Glutamatergic neuron (in vitro differentiated cells): ENCODE measurements at regions not wholly inside any gene's neighbourhood (a gene's known extent, or its start where the extent isn't known, plus 50 kb on each side); places are given as distances from the start of the nearest gene placed in this dataset.

ENCODE experiments used
- DNase-seq: peaks from one replicate; pipeline ENCODE4 v3.0.0; 2022
- H3K27ac Mint-ChIP-seq: one replicate; pipeline ENCODE4 v1.8.0; 2020; ENCODE audit warnings: mild to moderate bottlenecking, mixed read lengths, inconsistent platforms; ENCODE audit not compliant: unreplicated experiment
- H3K27me3 Mint-ChIP-seq: one replicate; pipeline ENCODE4 v1.8.0; 2020; ENCODE audit warnings: mild to moderate bottlenecking, moderate library complexity, mixed read lengths, inconsistent platforms; ENCODE audit not compliant: unreplicated experiment
- H3K36me3 Mint-ChIP-seq: one replicate; pipeline ENCODE4 v1.8.0; 2020; ENCODE audit warnings: mild to moderate bottlenecking, mixed read lengths, inconsistent platforms; ENCODE audit not compliant: unreplicated experiment
- H3K4me1 Mint-ChIP-seq: one replicate; pipeline ENCODE4 v1.8.0; 2020; ENCODE audit warnings: mild to moderate bottlenecking, low read depth, mixed read lengths, inconsistent platforms; ENCODE audit not compliant: unreplicated experiment
- H3K4me3 Mint-ChIP-seq: one replicate; pipeline ENCODE4 v1.8.0; 2020; ENCODE audit warnings: mild to moderate bottlenecking, mixed read lengths, inconsistent platforms; ENCODE audit not compliant: unreplicated experiment
- H3K9me3 Mint-ChIP-seq: one replicate; pipeline ENCODE4 v1.8.0; 2020; ENCODE audit warnings: mild to moderate bottlenecking, moderate library complexity, mixed read lengths, inconsistent platforms; ENCODE audit not compliant: unreplicated experiment
- CTCF ChIP-seq: fragments of 200-600 bp; sonication (generic); IDR thresholded peaks from one replicate; pipeline ENCODE4 v1.5.0; 2021; ENCODE audit not compliant: partially characterized antibody, unreplicated experiment

- TF ChIP-seq CTCF: no peak
- no peak overlapping the region for H3K27ac Mint-ChIP-seq
- H3K36me3 Mint-ChIP-seq: no peaks in the 10 kb centered on the region
- no peak overlapping the region for H3K4me3 Mint-ChIP-seq
- DNase-seq: no peak
- H3K4me1 Mint-ChIP-seq: peaks cover 44% of the 10 kb centered on the region
- peaks cover 6% of the 10 kb centered on the region for H3K27me3 Mint-ChIP-seq
- peaks cover 13% of the 10 kb centered on the region for H3K9me3 Mint-ChIP-seq
Measured at GRCh38 chr5:34585601-34586104, 70.5 kb upstream of the RAI14 start.

- Mint-ChIP-seq H3K27ac (no peak overlapping the region), H3K9me3 (peaks cover 13% of the 10 kb centered on the region), H3K27me3 (peaks cover 6% of the 10 kb centered on the region), H3K4me3 (no peak overlapping the region), H3K36me3 (no peaks in the 10 kb centered on the region), H3K4me1 (peaks cover 38% of the 10 kb centered on the region)
- DNase-seq: no peak
- no peak for TF ChIP-seq CTCF
Measured at GRCh38 chr5:34586117-34586885, 69.8 kb upstream of the RAI14 start.

- no peak for DNase-seq
- Mint-ChIP-seq H3K4me3 (no peak overlapping the region), H3K9me3 (peaks cover 15% of the 10 kb centered on the region), H3K4me1 (peaks cover 29% of the 10 kb centered on the region), H3K27me3 (peaks cover 6% of the 10 kb centered on the region), H3K36me3 (no peaks in the 10 kb centered on the region), H3K27ac (no peak overlapping the region)
- no peak for TF ChIP-seq CTCF
Measured at GRCh38 chr5:34587355-34588241, 68.5 kb upstream of the RAI14 start.

- H3K4me3 Mint-ChIP-seq: no peak overlapping the region
- H3K27ac Mint-ChIP-seq: no peak overlapping the region
- no peak for TF ChIP-seq CTCF
- H3K27me3 Mint-ChIP-seq: no peaks in the 10 kb centered on the region
- no peaks in the 10 kb centered on the region for H3K36me3 Mint-ChIP-seq
- H3K4me1 Mint-ChIP-seq: peaks cover 18% of the 10 kb centered on the region
- H3K9me3 Mint-ChIP-seq: peaks cover 6% of the 10 kb centered on the region
- no peak for DNase-seq
Measured at GRCh38 chr5:34589832-34590231, 66.3 kb upstream of the RAI14 start.
